ENCODE measurements at regions not wholly inside any gene's neighbourhood (a gene's known extent, or its start where the extent isn't known, plus 50 kb on each side); places are given as distances from the start of the nearest gene placed in this dataset.

GRCh38 chr3:95217661-95218060, 1154.8 kb downstream of the NSUN3 start:
- Histone ChIP-seq H3K4me1 (no peaks in the 10 kb centered on the region), H3K27me3 (ENCODE audit: insufficient read depth in 3 of 3, low read length in 2 of 3) (no peaks in the 10 kb centered on the region), H3K27ac (no peak overlapping the region), H3K36me3 (ENCODE audit: insufficient read depth in 1 of 2, low read depth in 1 of 2) (no peaks in the 10 kb centered on the region), H3K4me3 (no peak overlapping the region), H3K9me3 (no peaks in the 10 kb centered on the region)
- intact Hi-C loops (cut with DNase I), result no loop called here
- DNase-seq (no peak), ATAC-seq (no peak)
- no peak for TF ChIP-seq CTCF (IDR thresholded peaks at IDR 0.05)

- H3K36me3 ChIP-seq (ENCODE audit: insufficient read depth in 1 of 2, low read depth in 1 of 2), result no peaks in the 10 kb centered on the region
- no peaks in the 10 kb centered on the region for H3K27me3 ChIP-seq (ENCODE audit: insufficient read depth in 3 of 3, low read length in 2 of 3)
- 25 to 46% (median 44%) methylated on average over 1 of the region's 1 CpG for WGBS, 3 donors
- ATAC-seq (no peak), DNase-seq (no peak)
- no peak for TF ChIP-seq CTCF (IDR thresholded peaks at IDR 0.05)
- H3K4me1 ChIP-seq, result no peaks in the 10 kb centered on the region
- no peaks in the 10 kb centered on the region for H3K9me3 ChIP-seq
- no peak overlapping the region for H3K27ac ChIP-seq
- intact Hi-C loops (cut with DNase I), result no loop called here
- no peak overlapping the region for H3K4me3 ChIP-seq
Measured at GRCh38 chr3:95218484-95218883, 1155.6 kb downstream of the NSUN3 start.

GRCh38 chr3:95226437-95226836, 1163.6 kb downstream of the NSUN3 start:
- H3K9me3 ChIP-seq, result no peaks in the 10 kb centered on the region
- intact Hi-C loops (cut with DNase I), result no loop called here
- no peak for TF ChIP-seq CTCF (IDR thresholded peaks at IDR 0.05)
- DNase-seq (no peak), ATAC-seq (no peak)
- no peak overlapping the region for H3K27ac ChIP-seq
- no peaks in the 10 kb centered on the region for H3K27me3 ChIP-seq (ENCODE audit: insufficient read depth in 3 of 3, low read length in 2 of 3)
- H3K36me3 ChIP-seq (ENCODE audit: insufficient read depth in 1 of 2, low read depth in 1 of 2), result no peaks in the 10 kb centered on the region
- no peaks in the 10 kb centered on the region for H3K4me1 ChIP-seq
- 68 to 86% (median 72%) methylated on average over 5 of the region's 5 CpGs for WGBS, 3 donors
- no peak overlapping the region for H3K4me3 ChIP-seq

GRCh38 chr3:95227092-95227491, 1164.2 kb downstream of the NSUN3 start:
- Histone ChIP-seq H3K27me3 (ENCODE audit: insufficient read depth in 3 of 3, low read length in 2 of 3) (no peaks in the 10 kb centered on the region), H3K4me1 (no peaks in the 10 kb centered on the region), H3K9me3 (no peaks in the 10 kb centered on the region), H3K36me3 (ENCODE audit: insufficient read depth in 1 of 2, low read depth in 1 of 2) (no peaks in the 10 kb centered on the region), H3K27ac (no peak overlapping the region), H3K4me3 (no peak overlapping the region)
- no peak for TF ChIP-seq CTCF (IDR thresholded peaks at IDR 0.05)
- WGBS, 3 donors, result 85 to 87% (median 85%) methylated on average over 4 of the region's 4 CpGs
- ATAC-seq (no peak), DNase-seq (no peak)
- intact Hi-C loops (cut with DNase I), result no loop called here

GRCh38 chr3:95228416-95228815, 1165.6 kb downstream of the NSUN3 start:
- Histone ChIP-seq H3K9me3 (no peaks in the 10 kb centered on the region), H3K4me3 (no peak overlapping the region), H3K4me1 (no peaks in the 10 kb centered on the region), H3K27ac (no peak overlapping the region), H3K27me3 (ENCODE audit: insufficient read depth in 3 of 3, low read length in 2 of 3) (no peaks in the 10 kb centered on the region), H3K36me3 (ENCODE audit: insufficient read depth in 1 of 2, low read depth in 1 of 2) (no peaks in the 10 kb centered on the region)
- ATAC-seq (no peak), DNase-seq (no peak)
- no peak for TF ChIP-seq CTCF (IDR thresholded peaks at IDR 0.05)
- intact Hi-C loops (cut with DNase I), result no loop called here
- 80 to 93% (median 90%) methylated on average over 7 of the region's 7 CpGs for WGBS, 3 donors
